PFSK-1 (cell line): ENCODE measurements at regions not wholly inside any gene's neighbourhood (a gene's known extent, or its start where the extent isn't known, plus 50 kb on each side); places are given as distances from the start of the nearest gene placed in this dataset.

ENCODE experiments used
- FOXP2 ChIP-seq: optimal IDR thresholded peaks from 2 replicates; pipeline ENCODE3; 2011; ENCODE audit warnings: borderline replicate concordance, control low read depth, inconsistent platforms; ENCODE audit not compliant: insufficient read depth; ENCODE audit errors: extremely low read length, extremely low read depth
- POLR2AphosphoS5 ChIP-seq: IDR thresholded peaks from 2 replicates; pipeline ENCODE4 v1.6.1; 2012; ENCODE audit warnings: low read depth, mild to moderate bottlenecking, control low read depth, low read length, moderate library complexity
- REST ChIP-seq, 2 experiments: IDR thresholded peaks; 2 replicates each; pipeline versions ENCODE4 v1.6.1 to v1.8.0; 2011 to 2012; ENCODE audit warnings: low read depth in 2 of 2, low read length in 2 of 2, control low read depth in 1 of 2, inconsistent platforms in 1 of 2, mild to moderate bottlenecking in 1 of 2, moderate library complexity in 1 of 2; ENCODE audit not compliant: insufficient read depth in 1 of 2
- SIN3A ChIP-seq: IDR thresholded peaks from 2 replicates; pipeline ENCODE4 v1.6.1; 2012; ENCODE audit warnings: mild to moderate bottlenecking, low read length, moderate library complexity, borderline replicate concordance; ENCODE audit not compliant: insufficient read depth

DNA sequence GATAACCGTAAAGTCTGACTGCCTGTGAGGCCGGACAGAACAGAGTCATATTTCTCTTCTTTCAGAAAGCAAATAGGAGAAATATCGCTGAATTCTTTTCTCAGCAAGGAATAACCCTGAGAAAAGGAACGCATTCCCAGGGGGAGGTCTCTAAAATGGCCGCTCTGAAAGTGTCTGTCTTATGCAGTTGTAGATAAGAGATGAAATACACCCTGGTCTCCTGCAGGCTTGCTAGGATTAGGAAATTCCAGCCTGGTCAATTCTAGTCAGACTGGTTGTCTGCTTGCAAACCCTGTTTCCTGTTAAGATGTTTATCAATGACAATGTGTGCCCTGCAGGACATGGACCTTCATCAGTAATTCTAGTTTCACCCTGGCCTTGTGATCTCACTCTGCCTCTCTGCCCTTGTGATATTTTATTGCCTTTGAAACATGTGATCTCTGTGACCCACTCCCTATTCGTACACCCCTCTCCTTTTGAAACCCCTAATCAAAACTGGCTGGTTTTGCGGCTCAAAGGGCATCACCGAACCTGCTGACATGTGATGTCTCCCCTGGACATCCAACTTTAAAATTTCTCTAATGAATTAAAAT is 934.8 kb upstream of the SPRY2 start:
- no peak for TF ChIP-seq REST (IDR thresholded peaks at IDR 0.05; ENCODE audit: insufficient read depth in 1 of 2, low read depth in 2 of 2, low read length in 2 of 2)
- no peak for TF ChIP-seq POLR2AphosphoS5
- no peak for TF ChIP-seq FOXP2
- no peak for TF ChIP-seq SIN3A
